ENCODE measurements at regions not wholly inside any gene's neighbourhood (a gene's known extent, or its start where the extent isn't known, plus 50 kb on each side); places are given as distances from the start of the nearest gene placed in this dataset.

GRCh38 chr6:23841116-23841515 is 284.9 kb upstream of the NRSN1 start:
- TF ChIP-seq, protein P1, sequence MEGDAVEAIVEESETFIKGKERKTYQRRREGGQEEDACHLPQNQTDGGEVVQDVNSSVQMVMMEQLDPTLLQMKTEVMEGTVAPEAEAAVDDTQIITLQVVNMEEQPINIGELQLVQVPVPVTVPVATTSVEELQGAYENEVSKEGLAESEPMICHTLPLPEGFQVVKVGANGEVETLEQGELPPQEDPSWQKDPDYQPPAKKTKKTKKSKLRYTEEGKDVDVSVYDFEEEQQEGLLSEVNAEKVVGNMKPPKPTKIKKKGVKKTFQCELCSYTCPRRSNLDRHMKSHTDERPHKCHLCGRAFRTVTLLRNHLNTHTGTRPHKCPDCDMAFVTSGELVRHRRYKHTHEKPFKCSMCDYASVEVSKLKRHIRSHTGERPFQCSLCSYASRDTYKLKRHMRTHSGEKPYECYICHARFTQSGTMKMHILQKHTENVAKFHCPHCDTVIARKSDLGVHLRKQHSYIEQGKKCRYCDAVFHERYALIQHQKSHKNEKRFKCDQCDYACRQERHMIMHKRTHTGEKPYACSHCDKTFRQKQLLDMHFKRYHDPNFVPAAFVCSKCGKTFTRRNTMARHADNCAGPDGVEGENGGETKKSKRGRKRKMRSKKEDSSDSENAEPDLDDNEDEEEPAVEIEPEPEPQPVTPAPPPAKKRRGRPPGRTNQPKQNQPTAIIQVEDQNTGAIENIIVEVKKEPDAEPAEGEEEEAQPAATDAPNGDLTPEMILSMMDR (conservative IDR thresholded peaks at IDR 0.05), result no peak
- no peak for TF ChIP-seq EZH2 (IDR thresholded peaks at IDR 0.05; ENCODE audit: low read depth)
